ENCODE measurements at regions not wholly inside any gene's neighbourhood (a gene's known extent, or its start where the extent isn't known, plus 50 kb on each side); places are given as distances from the start of the nearest gene placed in this dataset.
"Not testable (repeated sequence)": the region's sequence is repeated elsewhere in the genome, so short reads cannot be mapped to it uniquely, and the experiment has no call there.

- Histone ChIP-seq H3K27ac (no peak overlapping the region), H3K36me3 (replicated peaks in 1 of 2; ENCODE audit: insufficient read depth in 1 of 2, low read depth in 2 of 2) (no peaks in the 10 kb centered on the region), H3K9me3 (no peaks in the 10 kb centered on the region), H3K4me3 (no peak overlapping the region), H3K27me3 (no peaks in the 10 kb centered on the region), H3K4me1 (no peaks in the 10 kb centered on the region)
- intact Hi-C loops (cut with DNase I): no loop called here
- DNase-seq (no peak), ATAC-seq (no peak)
- TF ChIP-seq POLR2A (IDR thresholded peaks at IDR 0.05) (no peak), CTCF (IDR thresholded peaks at IDR 0.05) (no peak)
- WGBS, 2 donors: 77 to 88% methylated on average over 2 of the region's 2 CpGs
These were observed 227.2 kb upstream of the CRIM1 start for GRCh38 chr2:36128359-36128758.

- TF ChIP-seq CTCF (IDR thresholded peaks at IDR 0.05) (no peak), POLR2A (IDR thresholded peaks at IDR 0.05) (no peak)
- H3K9me3 ChIP-seq: no peaks in the 10 kb centered on the region
- intact Hi-C loops (cut with DNase I): no loop called here
- WGBS, 2 donors: 34 to 36% methylated on average over 7 of the region's 7 CpGs
- no peak overlapping the region for H3K4me3 ChIP-seq
- DNase-seq (no peak), ATAC-seq (no peak)
- no peak overlapping the region for H3K27ac ChIP-seq
- no peaks in the 10 kb centered on the region for H3K36me3 ChIP-seq (replicated peaks in 1 of 2; ENCODE audit: insufficient read depth in 1 of 2, low read depth in 2 of 2)
- no peaks in the 10 kb centered on the region for H3K27me3 ChIP-seq
- no peaks in the 10 kb centered on the region for H3K4me1 ChIP-seq
These were observed 229.9 kb upstream of the CRIM1 start for GRCh38 chr2:36125702-36126101.

- WGBS, 2 donors: 35 to 39% methylated on average over 2 of the region's 2 CpGs
- Histone ChIP-seq H3K36me3 (replicated peaks in 1 of 2; ENCODE audit: insufficient read depth in 1 of 2, low read depth in 2 of 2) (no peaks in the 10 kb centered on the region), H3K27ac (no peak overlapping the region), H3K27me3 (no peaks in the 10 kb centered on the region), H3K4me1 (no peaks in the 10 kb centered on the region), H3K9me3 (no peaks in the 10 kb centered on the region), H3K4me3 (no peak overlapping the region)
- no peak for DNase-seq
- TF ChIP-seq POLR2A (IDR thresholded peaks at IDR 0.05): no peak
- no peak for TF ChIP-seq CTCF (IDR thresholded peaks at IDR 0.05)
- ATAC-seq: no peak
- intact Hi-C loops (cut with DNase I): no loop called here
These were observed 231.6 kb upstream of the CRIM1 start for GRCh38 chr2:36123995-36124394.

- Histone ChIP-seq H3K27me3 (no peaks in the 10 kb centered on the region), H3K27ac (no peak overlapping the region), H3K4me1 (no peaks in the 10 kb centered on the region), H3K36me3 (replicated peaks in 1 of 2; ENCODE audit: insufficient read depth in 1 of 2, low read depth in 2 of 2) (no peaks in the 10 kb centered on the region), H3K9me3 (no peaks in the 10 kb centered on the region), H3K4me3 (no peak overlapping the region)
- WGBS, 2 donors: 55 to 74% methylated on average over 3 of the region's 3 CpGs
- intact Hi-C loops (cut with DNase I): no loop called here
- TF ChIP-seq CTCF (IDR thresholded peaks at IDR 0.05) (no peak), POLR2A (IDR thresholded peaks at IDR 0.05) (no peak)
- no peak for ATAC-seq
- DNase-seq: no peak
These were observed 258.6 kb upstream of the CRIM1 start for GRCh38 chr2:36097022-36097421.

GRCh38 chr2:36091844-36092741 is 263.5 kb upstream of the CRIM1 start:
- H3K4me3 ChIP-seq; DNase-seq; H3K27me3 ChIP-seq; H3K36me3 ChIP-seq (replicated peaks in 1 of 2; ENCODE audit: insufficient read depth in 1 of 2, low read depth in 2 of 2); H3K27ac ChIP-seq; ATAC-seq; H3K9me3 ChIP-seq; intact Hi-C loops (cut with DNase I); H3K4me1 ChIP-seq: not testable (repeated sequence)
- WGBS, 2 donors: 80 to 95% methylated on average over 7 to 26 of the region's 26 CpGs
